ENCODE measurements at regions not wholly inside any gene's neighbourhood (a gene's known extent, or its start where the extent isn't known, plus 50 kb on each side); places are given as distances from the start of the nearest gene placed in this dataset.

DNA sequence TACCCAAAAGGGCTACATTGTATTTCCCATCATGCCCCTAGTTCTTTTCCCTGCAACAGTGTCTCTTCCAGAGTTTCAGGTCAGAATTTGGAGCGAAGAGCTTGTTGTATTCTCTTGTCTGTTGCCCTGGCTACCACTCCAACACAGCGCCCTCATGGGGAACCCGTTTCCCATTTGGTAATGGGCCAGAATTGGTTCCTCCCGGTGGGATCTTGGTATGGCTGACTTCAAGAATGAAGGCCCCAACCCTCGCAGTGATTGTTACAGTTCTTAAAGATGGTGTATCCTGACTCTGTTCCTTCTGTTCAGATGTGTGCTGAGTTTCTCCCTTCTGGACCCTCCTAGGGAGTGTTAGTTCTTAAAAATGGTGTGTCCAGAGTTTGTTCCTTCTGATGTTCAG, 110.5 kb upstream of the ZNF32 start:
- Histone ChIP-seq H3K9me3 (ENCODE audit: control insufficient read depth in 1 of 2, low read length in 2 of 2) (no peaks in the 10 kb centered on the region), H3K4me3 (ENCODE audit: low read depth in 1 of 2, low read length in 2 of 2) (no peak overlapping the region), H3K4me1 (ENCODE audit: control insufficient read depth in 1 of 2, insufficient read depth in 2 of 2, low read length in 2 of 2) (no peaks in the 10 kb centered on the region), H3K9ac (ENCODE audit: low read depth in 1 of 2, low read length in 2 of 2) (no peak overlapping the region), H3K36me3 (ENCODE audit: control insufficient read depth in 1 of 2, insufficient read depth in 2 of 2, low read length in 2 of 2) (no peaks in the 10 kb centered on the region), H3K27me3 (ENCODE audit: control insufficient read depth in 1 of 2, insufficient read depth in 2 of 2, low read length in 2 of 2) (no peaks in the 10 kb centered on the region), H3K27ac (ENCODE audit: low read depth, low read length) (no peak overlapping the region)

DNA sequence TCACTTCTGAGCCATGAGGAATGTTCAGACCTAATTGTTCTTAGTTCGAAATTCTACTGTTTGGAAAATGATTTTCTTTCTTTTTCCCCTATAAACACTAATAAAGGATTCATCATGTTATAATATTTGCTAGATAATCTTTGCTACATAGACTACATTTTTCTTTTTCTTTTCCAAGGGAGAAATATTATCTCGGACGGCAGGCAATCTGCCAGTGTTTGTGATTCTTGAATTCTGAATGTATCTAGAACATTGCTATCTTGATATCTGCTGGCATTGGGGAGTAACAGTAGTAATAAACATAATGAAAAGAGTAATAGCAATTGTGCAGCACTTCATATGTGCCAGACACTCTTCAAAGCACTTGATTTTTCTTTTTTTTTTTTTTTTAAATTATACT, 107.7 kb upstream of the ZNF32 start:
- Histone ChIP-seq H3K27ac (ENCODE audit: low read depth, low read length) (no peak overlapping the region), H3K27me3 (ENCODE audit: control insufficient read depth in 1 of 2, insufficient read depth in 2 of 2, low read length in 2 of 2) (no peaks in the 10 kb centered on the region), H3K9ac (ENCODE audit: low read depth in 1 of 2, low read length in 2 of 2) (no peak overlapping the region), H3K4me3 (ENCODE audit: low read depth in 1 of 2, low read length in 2 of 2) (no peak overlapping the region), H3K36me3 (ENCODE audit: control insufficient read depth in 1 of 2, insufficient read depth in 2 of 2, low read length in 2 of 2) (no peaks in the 10 kb centered on the region), H3K9me3 (ENCODE audit: control insufficient read depth in 1 of 2, low read length in 2 of 2) (no peaks in the 10 kb centered on the region), H3K4me1 (ENCODE audit: control insufficient read depth in 1 of 2, insufficient read depth in 2 of 2, low read length in 2 of 2) (no peaks in the 10 kb centered on the region)

GRCh38 chr10:43754569-43755260, 106.0 kb upstream of the ZNF32 start:
- Histone ChIP-seq H3K27ac (ENCODE audit: low read depth, low read length) (no peak overlapping the region), H3K4me1 (ENCODE audit: control insufficient read depth in 1 of 2, insufficient read depth in 2 of 2, low read length in 2 of 2) (no peaks in the 10 kb centered on the region), H3K9me3 (ENCODE audit: control insufficient read depth in 1 of 2, low read length in 2 of 2) (no peaks in the 10 kb centered on the region), H3K36me3 (ENCODE audit: control insufficient read depth in 1 of 2, insufficient read depth in 2 of 2, low read length in 2 of 2) (no peaks in the 10 kb centered on the region), H3K9ac (ENCODE audit: low read depth in 1 of 2, low read length in 2 of 2) (no peak overlapping the region), H3K27me3 (ENCODE audit: control insufficient read depth in 1 of 2, insufficient read depth in 2 of 2, low read length in 2 of 2) (no peaks in the 10 kb centered on the region), H3K4me3 (ENCODE audit: low read depth in 1 of 2, low read length in 2 of 2) (no peak overlapping the region)

- no peaks in the 10 kb centered on the region for H3K4me1 ChIP-seq (ENCODE audit: control insufficient read depth in 1 of 2, insufficient read depth in 2 of 2, low read length in 2 of 2)
- H3K4me3 ChIP-seq (ENCODE audit: low read depth in 1 of 2, low read length in 2 of 2): no peak overlapping the region
- no peak overlapping the region for H3K9ac ChIP-seq (ENCODE audit: low read depth in 1 of 2, low read length in 2 of 2)
- H3K27ac ChIP-seq (ENCODE audit: low read depth, low read length): no peak overlapping the region
- H3K9me3 ChIP-seq (ENCODE audit: control insufficient read depth in 1 of 2, low read length in 2 of 2): no peaks in the 10 kb centered on the region
- H3K36me3 ChIP-seq (ENCODE audit: control insufficient read depth in 1 of 2, insufficient read depth in 2 of 2, low read length in 2 of 2): no peaks in the 10 kb centered on the region
- H3K27me3 ChIP-seq (ENCODE audit: control insufficient read depth in 1 of 2, insufficient read depth in 2 of 2, low read length in 2 of 2): no peaks in the 10 kb centered on the region
These were observed 104.8 kb upstream of the ZNF32 start for GRCh38 chr10:43753397-43754061.

GRCh38 chr10:43752682-43753081, 104.0 kb upstream of the ZNF32 start:
- H3K4me1 ChIP-seq (ENCODE audit: control insufficient read depth in 1 of 2, insufficient read depth in 2 of 2, low read length in 2 of 2): no peaks in the 10 kb centered on the region
- H3K27ac ChIP-seq (ENCODE audit: low read depth, low read length): no peak overlapping the region
- H3K9ac ChIP-seq (ENCODE audit: low read depth in 1 of 2, low read length in 2 of 2): no peak overlapping the region
- H3K27me3 ChIP-seq (ENCODE audit: control insufficient read depth in 1 of 2, insufficient read depth in 2 of 2, low read length in 2 of 2): no peaks in the 10 kb centered on the region
- no peaks in the 10 kb centered on the region for H3K36me3 ChIP-seq (ENCODE audit: control insufficient read depth in 1 of 2, insufficient read depth in 2 of 2, low read length in 2 of 2)
- H3K4me3 ChIP-seq (ENCODE audit: low read depth in 1 of 2, low read length in 2 of 2): no peak overlapping the region
- no peaks in the 10 kb centered on the region for H3K9me3 ChIP-seq (ENCODE audit: control insufficient read depth in 1 of 2, low read length in 2 of 2)

- Histone ChIP-seq H3K36me3 (ENCODE audit: control insufficient read depth in 1 of 2, insufficient read depth in 2 of 2, low read length in 2 of 2) (no peaks in the 10 kb centered on the region), H3K4me1 (ENCODE audit: control insufficient read depth in 1 of 2, insufficient read depth in 2 of 2, low read length in 2 of 2) (no peaks in the 10 kb centered on the region), H3K4me3 (ENCODE audit: low read depth in 1 of 2, low read length in 2 of 2) (no peak overlapping the region), H3K27ac (ENCODE audit: low read depth, low read length) (no peak overlapping the region), H3K27me3 (ENCODE audit: control insufficient read depth in 1 of 2, insufficient read depth in 2 of 2, low read length in 2 of 2) (no peaks in the 10 kb centered on the region), H3K9ac (ENCODE audit: low read depth in 1 of 2, low read length in 2 of 2) (no peak overlapping the region), H3K9me3 (ENCODE audit: control insufficient read depth in 1 of 2, low read length in 2 of 2) (no peaks in the 10 kb centered on the region)
These were observed 103.0 kb upstream of the ZNF32 start for GRCh38 chr10:43751646-43752045.

DNA sequence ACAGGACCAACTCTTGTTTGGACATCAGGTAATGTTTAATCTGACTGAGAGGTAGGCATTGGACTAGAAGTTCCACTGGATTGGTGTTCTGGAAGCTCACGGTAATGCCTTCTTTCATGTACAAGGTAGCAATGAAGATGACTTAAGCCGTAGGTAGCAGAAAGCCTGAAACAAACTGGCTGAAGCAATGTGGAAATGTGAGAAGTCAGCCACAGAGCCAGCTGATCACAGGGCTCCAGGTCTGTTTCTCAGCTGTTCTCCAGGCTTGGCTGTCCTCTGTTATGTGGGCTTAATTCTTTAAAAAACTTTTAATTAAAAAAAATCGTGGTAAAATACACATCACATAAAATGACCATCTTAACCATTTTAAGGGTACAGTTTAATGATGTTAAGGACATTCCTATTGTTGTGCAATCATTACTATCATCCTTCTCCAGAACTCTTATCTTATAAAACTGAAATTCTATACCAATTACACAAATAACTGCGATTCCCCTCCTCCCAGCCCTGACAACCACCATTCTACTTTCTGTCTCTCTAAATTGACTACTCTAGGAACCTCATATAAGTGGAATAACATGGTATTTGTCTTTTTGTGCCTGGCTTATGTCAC, 101.4 kb upstream of the ZNF32 start:
- Histone ChIP-seq H3K27me3 (ENCODE audit: control insufficient read depth in 1 of 2, insufficient read depth in 2 of 2, low read length in 2 of 2) (no peaks in the 10 kb centered on the region), H3K9ac (ENCODE audit: low read depth in 1 of 2, low read length in 2 of 2) (no peak overlapping the region), H3K36me3 (ENCODE audit: control insufficient read depth in 1 of 2, insufficient read depth in 2 of 2, low read length in 2 of 2) (no peaks in the 10 kb centered on the region), H3K4me1 (ENCODE audit: control insufficient read depth in 1 of 2, insufficient read depth in 2 of 2, low read length in 2 of 2) (no peaks in the 10 kb centered on the region), H3K27ac (ENCODE audit: low read depth, low read length) (no peak overlapping the region), H3K4me3 (ENCODE audit: low read depth in 1 of 2, low read length in 2 of 2) (no peak overlapping the region), H3K9me3 (ENCODE audit: control insufficient read depth in 1 of 2, low read length in 2 of 2) (no peaks in the 10 kb centered on the region)

DNA sequence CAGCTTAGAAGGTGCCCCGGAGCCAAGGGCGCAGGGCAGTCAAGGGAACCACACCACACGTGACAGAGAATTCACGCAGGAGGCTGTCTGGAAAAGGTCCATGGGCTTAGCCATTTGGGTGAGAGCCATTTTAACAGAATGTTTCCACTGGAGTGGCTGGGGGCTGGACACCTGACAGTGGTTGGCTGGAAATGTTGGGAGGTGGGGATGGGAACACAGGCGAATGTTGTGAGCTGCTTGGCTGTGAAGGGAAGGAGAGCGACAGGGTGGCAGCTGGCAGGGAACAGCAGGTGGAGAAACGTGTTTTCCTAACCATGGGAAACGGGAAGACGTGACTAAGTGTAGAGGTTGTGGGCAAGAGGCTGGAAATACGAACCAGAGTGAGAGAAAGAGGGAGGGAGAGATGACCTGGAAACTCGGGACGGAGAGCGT, 100.5 kb upstream of the ZNF32 start:
- Histone ChIP-seq H3K9ac (ENCODE audit: low read depth in 1 of 2, low read length in 2 of 2) (no peak overlapping the region), H3K27me3 (ENCODE audit: control insufficient read depth in 1 of 2, insufficient read depth in 2 of 2, low read length in 2 of 2) (no peaks in the 10 kb centered on the region), H3K9me3 (ENCODE audit: control insufficient read depth in 1 of 2, low read length in 2 of 2) (no peaks in the 10 kb centered on the region), H3K4me3 (ENCODE audit: low read depth in 1 of 2, low read length in 2 of 2) (no peak overlapping the region), H3K4me1 (ENCODE audit: control insufficient read depth in 1 of 2, insufficient read depth in 2 of 2, low read length in 2 of 2) (no peaks in the 10 kb centered on the region), H3K27ac (ENCODE audit: low read depth, low read length) (no peak overlapping the region), H3K36me3 (ENCODE audit: control insufficient read depth in 1 of 2, insufficient read depth in 2 of 2, low read length in 2 of 2) (no peaks in the 10 kb centered on the region)

GRCh38 chr10:43748560-43748959, 99.9 kb upstream of the ZNF32 start:
- Histone ChIP-seq H3K36me3 (ENCODE audit: control insufficient read depth in 1 of 2, insufficient read depth in 2 of 2, low read length in 2 of 2) (no peaks in the 10 kb centered on the region), H3K4me1 (ENCODE audit: control insufficient read depth in 1 of 2, insufficient read depth in 2 of 2, low read length in 2 of 2) (no peaks in the 10 kb centered on the region), H3K27me3 (ENCODE audit: control insufficient read depth in 1 of 2, insufficient read depth in 2 of 2, low read length in 2 of 2) (no peaks in the 10 kb centered on the region), H3K9me3 (ENCODE audit: control insufficient read depth in 1 of 2, low read length in 2 of 2) (no peaks in the 10 kb centered on the region), H3K9ac (ENCODE audit: low read depth in 1 of 2, low read length in 2 of 2) (no peak overlapping the region), H3K4me3 (ENCODE audit: low read depth in 1 of 2, low read length in 2 of 2) (no peak overlapping the region), H3K27ac (ENCODE audit: low read depth, low read length) (no peak overlapping the region)

GRCh38 chr10:43746906-43747305, 98.2 kb upstream of the ZNF32 start:
- Histone ChIP-seq H3K4me3 (ENCODE audit: low read depth in 1 of 2, low read length in 2 of 2) (no peak overlapping the region), H3K4me1 (ENCODE audit: control insufficient read depth in 1 of 2, insufficient read depth in 2 of 2, low read length in 2 of 2) (no peaks in the 10 kb centered on the region), H3K9ac (ENCODE audit: low read depth in 1 of 2, low read length in 2 of 2) (no peak overlapping the region), H3K9me3 (ENCODE audit: control insufficient read depth in 1 of 2, low read length in 2 of 2) (no peaks in the 10 kb centered on the region), H3K27me3 (ENCODE audit: control insufficient read depth in 1 of 2, insufficient read depth in 2 of 2, low read length in 2 of 2) (no peaks in the 10 kb centered on the region), H3K36me3 (ENCODE audit: control insufficient read depth in 1 of 2, insufficient read depth in 2 of 2, low read length in 2 of 2) (no peaks in the 10 kb centered on the region), H3K27ac (ENCODE audit: low read depth, low read length) (no peak overlapping the region)
